Uterus (tissue), 2 donors: ENCODE measurements at regions not wholly inside any gene's neighbourhood (a gene's known extent, or its start where the extent isn't known, plus 50 kb on each side); places are given as distances from the start of the nearest gene placed in this dataset.

Experiments
- POLR2A ChIP-seq, 2 donors: fragments of 450-650 bp; IDR thresholded peaks; one replicate each; pipeline ENCODE4 v1.6.1; 2016; ENCODE audit warnings: antibody characterized with exemption in 2 of 2, mild to moderate bottlenecking in 1 of 2, moderate library complexity in 1 of 2
- TF ChIP-seq, protein P1 (sequence below), 4 experiments: fragments of 200-600 bp in 2 of 4; fragments of 450-650 bp in 2 of 4; sonication (generic) in 2 of 4; IDR thresholded peaks; one replicate each; pipeline ENCODE4 v1.5.1; 2016 to 2019; ENCODE audit warnings: antibody characterized with exemption in 4 of 4, mild to moderate bottlenecking in 2 of 4, moderate library complexity in 1 of 4

GRCh38 chr13:97654236-97654635 lies 220.3 kb downstream of the RAP2A start:
- no peak for TF ChIP-seq POLR2A (IDR thresholded peaks at IDR 0.05)
- TF ChIP-seq, protein P1, sequence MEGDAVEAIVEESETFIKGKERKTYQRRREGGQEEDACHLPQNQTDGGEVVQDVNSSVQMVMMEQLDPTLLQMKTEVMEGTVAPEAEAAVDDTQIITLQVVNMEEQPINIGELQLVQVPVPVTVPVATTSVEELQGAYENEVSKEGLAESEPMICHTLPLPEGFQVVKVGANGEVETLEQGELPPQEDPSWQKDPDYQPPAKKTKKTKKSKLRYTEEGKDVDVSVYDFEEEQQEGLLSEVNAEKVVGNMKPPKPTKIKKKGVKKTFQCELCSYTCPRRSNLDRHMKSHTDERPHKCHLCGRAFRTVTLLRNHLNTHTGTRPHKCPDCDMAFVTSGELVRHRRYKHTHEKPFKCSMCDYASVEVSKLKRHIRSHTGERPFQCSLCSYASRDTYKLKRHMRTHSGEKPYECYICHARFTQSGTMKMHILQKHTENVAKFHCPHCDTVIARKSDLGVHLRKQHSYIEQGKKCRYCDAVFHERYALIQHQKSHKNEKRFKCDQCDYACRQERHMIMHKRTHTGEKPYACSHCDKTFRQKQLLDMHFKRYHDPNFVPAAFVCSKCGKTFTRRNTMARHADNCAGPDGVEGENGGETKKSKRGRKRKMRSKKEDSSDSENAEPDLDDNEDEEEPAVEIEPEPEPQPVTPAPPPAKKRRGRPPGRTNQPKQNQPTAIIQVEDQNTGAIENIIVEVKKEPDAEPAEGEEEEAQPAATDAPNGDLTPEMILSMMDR (IDR thresholded peaks at IDR 0.05) = no peak
